GM18858 (cell line): ENCODE measurements at regions not wholly inside any gene's neighbourhood (a gene's known extent, or its start where the extent isn't known, plus 50 kb on each side); places are given as distances from the start of the nearest gene placed in this dataset.
"Not testable (repeated sequence)": the region's sequence is repeated elsewhere in the genome, so short reads cannot be mapped to it uniquely, and the experiment has no call there.

Source experiments
- ATAC-seq: cut with Tn5 transposase; IDR thresholded peaks from one replicate; pipeline ENCODE4 v1.9.1; 2021; ENCODE audit not compliant: unreplicated experiment

DNA sequence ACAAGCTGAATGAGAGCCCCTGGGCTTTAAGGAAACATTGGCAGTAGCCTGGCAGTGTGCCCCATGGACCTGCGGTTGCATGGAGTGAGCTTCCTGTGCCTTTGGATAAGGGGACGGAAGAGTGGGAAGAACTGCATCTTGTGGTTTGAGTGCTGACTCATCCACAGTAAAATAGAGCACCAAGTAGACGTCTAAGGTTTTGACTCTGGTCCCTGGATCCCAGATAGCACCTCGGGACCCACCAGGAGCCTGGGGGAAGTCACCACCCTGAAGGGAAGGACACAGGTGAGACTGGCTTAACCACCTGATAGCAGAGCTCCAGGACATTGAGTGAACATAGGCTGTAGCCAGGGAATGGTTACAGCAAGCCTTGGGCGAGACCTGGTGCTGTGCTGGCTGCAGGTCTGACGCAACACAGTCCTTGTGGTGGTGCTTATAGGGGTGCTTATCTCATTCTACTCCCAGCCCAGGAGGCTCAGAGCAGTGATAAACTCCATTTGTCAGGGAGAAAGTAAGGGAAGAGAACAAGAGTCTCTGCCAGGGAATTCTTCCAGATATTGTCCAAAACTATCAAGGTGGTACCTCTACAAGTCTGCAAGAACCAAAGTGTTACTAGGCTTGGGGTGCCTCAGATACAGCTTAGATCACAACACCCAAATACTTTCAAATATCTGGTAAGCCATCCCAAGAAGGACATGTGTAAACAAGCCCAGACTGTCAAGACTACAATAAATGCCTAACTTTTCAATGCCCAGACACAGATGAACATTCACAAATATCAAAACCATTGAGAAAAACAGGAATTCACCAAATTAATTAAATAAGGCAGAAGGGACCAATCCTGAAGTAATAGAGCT, 123.6 kb upstream of the TET2 start:
- ATAC-seq: no peak

DNA sequence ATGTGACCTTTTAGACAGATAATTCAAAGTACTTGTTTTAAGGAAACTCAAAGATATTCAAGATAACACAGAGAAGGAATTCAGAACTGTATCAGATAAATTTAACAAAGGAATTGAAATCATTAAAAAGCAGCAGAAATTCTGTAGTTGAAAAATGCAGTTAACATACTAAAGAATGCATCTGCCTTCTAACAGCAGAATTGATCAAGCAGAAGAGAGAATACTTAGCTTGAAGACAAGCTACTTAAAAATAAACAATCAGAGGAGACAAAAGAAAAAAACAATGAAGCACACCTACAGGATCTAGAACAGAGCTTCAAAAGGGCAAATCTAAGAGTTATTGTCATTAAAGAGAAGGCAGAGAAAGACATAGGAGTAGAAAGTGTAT, 123.0 kb upstream of the TET2 start:
- no peak for ATAC-seq

GRCh38 chr4:105025263-105026017, 121.2 kb upstream of the TET2 start:
- ATAC-seq: no peak

- no peak for ATAC-seq
Observed at GRCh38 chr4:105036991-105037390, 109.7 kb upstream of the TET2 start.

- ATAC-seq: no peak
Observed at GRCh38 chr4:105042451-105042850, 104.2 kb upstream of the TET2 start.

DNA sequence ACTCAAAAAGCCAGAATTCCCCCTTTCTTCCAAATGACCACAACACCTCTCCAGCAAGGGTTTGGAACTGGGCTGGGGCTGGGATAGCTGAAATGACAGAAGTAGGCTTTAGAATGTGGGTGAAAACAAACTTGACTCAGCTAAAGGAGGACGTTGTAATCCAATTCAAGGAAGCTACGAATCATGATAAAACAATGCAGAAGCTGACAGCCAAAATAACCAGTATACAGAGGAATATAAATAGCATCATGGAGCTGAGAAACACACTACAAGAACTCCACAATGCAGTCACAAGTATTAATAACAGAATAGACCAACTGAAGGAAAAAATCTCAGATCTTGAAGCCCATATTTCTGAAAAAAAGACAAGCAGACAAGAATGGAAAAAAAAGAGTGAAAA, 95.8 kb upstream of the TET2 start:
- ATAC-seq: no peak

- ATAC-seq: peak; percentile 12
Observed at GRCh38 chr4:105057370-105058105, 89.1 kb upstream of the TET2 start.

DNA sequence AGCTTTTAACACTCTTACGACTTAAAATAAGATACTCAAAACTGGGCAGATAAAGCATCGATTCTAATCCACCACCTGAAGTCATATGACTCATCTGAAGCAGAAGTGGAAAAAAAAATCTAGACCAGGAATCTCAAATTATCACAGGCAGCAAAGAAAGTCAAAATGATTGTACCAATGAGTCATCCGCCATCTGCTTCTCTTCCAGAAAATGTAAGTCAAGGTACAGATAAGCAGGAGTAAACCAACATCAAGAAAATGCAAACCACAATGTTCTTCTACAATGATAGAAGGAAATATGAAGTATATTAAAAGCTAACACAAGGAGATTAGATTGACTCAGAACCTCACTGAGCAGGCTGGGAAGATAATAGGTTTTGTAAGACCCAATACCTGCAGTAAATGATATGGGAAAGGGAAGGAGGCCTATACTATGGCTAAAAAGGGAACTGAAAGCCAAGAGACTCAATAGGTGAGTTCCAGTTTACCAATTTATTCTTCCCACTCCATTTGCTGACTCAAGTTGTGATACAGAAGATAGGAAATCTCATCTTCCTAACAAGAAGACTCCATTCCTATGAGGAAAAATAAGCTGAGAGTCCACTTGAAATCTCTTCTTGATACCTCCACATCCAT, 88.4 kb upstream of the TET2 start:
- ATAC-seq: no peak

GRCh38 chr4:105059337-105059736, 87.3 kb upstream of the TET2 start:
- ATAC-seq: peak; percentile 28

DNA sequence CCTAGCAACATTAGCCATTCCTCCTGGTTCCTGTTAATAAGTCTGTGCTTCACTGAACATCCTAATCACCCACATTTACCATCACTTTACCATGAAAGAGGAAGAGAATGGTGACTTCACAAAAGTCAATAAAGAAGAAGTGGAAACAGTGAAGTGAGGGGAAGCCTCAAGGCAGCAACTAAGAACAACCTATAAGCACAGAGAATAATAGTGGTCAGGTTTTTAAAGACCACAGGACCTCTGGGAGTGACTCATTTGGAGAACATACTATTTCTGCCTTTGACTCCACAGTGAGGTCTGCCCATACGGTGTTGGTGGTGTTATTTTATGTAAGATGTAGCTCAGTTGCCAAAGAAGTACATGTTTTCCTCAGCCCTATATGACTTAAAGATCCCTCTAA, 86.0 kb upstream of the TET2 start:
- peak; percentile 86 for ATAC-seq

GRCh38 chr4:105061136-105061696, 85.5 kb upstream of the TET2 start:
- ATAC-seq: peak; percentile 17

DNA sequence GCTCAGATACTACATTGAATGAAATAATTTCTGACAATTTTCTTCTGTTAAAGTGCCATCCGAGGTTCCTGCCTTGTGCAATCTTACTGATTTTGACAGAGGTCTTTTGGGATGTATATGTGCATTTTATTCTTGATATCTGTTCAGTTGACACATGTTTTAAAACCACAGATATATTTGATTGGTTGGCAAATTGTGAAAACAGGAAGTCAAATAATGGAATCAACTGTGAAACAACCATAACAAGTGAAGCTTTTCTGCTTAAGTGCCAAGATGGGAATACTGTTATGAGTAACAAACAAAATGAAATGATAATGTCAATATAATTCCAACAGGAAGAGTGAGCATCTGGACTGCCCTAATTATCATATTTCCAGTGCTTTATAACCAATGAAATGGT, 84.9 kb upstream of the TET2 start:
- no peak for ATAC-seq

GRCh38 chr4:105066401-105066800, 80.3 kb upstream of the TET2 start:
- no peak for ATAC-seq

DNA sequence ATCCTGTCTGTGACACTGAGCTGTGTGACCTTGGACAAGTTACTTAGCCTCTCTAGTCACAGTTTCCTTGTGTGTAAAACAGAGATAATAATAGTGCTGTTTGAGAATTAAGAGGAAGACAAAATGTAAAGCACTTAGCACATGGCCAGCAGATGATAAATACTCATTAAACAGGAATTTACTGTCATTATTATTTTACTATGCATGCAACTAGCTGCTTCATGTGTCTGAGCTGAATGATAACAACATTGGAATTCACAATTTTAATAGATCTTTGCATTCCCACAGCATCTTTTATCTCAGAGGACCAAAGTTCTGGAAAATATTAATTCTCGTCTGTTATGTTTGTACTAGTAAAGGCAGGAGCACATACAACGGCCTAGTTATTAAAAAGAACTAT, 79.2 kb upstream of the TET2 start:
- no peak for ATAC-seq

GRCh38 chr4:105067946-105068345, 78.7 kb upstream of the TET2 start:
- ATAC-seq: no peak

DNA sequence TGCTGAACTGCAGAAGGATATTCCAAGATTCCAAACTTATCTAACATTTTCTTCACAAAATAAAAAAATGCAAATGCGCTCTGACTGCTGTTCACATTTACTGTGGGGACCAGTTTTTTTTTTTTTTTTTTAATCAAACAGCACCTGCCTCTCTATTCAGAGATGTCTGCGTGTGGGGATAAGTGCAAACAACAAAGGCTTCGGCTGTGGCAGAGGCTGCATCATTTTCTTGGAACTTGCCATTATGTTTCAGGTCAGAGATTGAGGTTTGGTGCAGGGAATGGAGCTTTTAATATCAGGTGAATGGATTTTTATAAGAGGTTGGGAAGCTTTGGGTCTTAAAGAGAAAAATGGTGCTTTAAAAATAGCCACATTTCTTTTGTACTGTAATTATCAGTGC, 78.2 kb upstream of the TET2 start:
- no peak for ATAC-seq

GRCh38 chr4:105072095-105072494, 74.6 kb upstream of the TET2 start:
- ATAC-seq: not testable (repeated sequence)

DNA sequence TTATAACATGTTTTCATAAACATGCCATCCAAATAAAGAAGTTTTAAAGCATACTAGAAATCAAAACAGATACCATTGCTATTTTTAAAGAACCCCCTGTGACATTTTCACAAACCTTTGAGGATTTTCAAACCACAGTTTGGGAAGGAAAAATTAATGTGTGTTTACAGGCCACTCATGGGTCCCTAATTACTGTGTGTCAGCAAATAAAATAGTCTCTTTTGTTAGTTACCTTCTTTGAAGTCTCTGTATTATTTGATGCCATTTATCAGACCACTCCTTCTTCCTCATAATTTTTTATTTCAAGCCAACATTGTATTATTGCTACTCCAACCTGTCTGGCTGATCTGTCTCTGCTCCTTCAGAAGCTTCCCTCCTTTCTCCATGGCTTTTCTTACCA, 72.6 kb upstream of the TET2 start:
- no peak for ATAC-seq

GRCh38 chr4:105075045-105075444, 71.6 kb upstream of the TET2 start:
- no peak for ATAC-seq

DNA sequence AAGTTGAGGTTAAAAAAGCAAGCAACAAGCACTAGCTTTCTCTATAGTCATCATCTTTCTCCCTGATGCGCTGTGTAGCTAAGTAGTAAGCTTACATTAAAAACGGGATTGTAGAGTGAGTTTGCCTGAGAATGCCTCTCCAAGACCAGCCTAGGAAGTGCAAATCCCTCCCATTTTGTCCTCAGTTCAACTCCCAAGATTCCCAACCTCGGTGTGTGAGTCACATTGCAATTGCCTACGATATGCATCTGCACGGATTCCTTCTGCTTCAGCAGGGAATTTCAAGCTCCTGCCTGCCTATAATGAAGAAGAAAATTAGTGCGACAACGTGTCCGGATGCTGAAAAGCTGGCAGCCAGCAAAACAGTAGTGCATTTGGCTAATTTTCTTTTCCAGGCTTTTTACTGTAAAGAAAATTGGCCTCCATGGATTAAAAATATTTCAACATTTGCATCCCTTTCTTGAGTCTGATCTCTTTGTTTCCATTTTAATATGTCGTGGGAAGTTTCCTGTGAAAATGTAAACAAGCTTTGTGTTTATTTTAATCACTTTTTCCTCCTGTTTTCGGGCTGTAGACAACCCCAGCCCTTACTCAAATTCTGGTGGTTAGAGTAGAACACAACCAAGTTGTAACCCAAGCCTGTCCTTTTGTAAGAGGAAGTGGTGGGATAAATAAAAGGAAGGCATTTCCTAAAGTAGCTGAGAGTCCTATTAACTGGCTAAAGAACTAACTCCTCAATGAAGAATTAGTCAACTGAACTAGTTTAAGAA, 58.4 kb upstream of the TET2 start:
- no peak for ATAC-seq
